Keratinocyte (primary cell): ENCODE measurements at regions not wholly inside any gene's neighbourhood (a gene's known extent, or its start where the extent isn't known, plus 50 kb on each side); places are given as distances from the start of the nearest gene placed in this dataset.

Experiments used
- DNase-seq: peaks from one replicate; pipeline ENCODE4 v3.0.0-alpha.2; 2011; ENCODE audit warnings: low read depth, missing footprints, low spot score
- FAIRE-seq: peaks from 2 replicates; lab custom pipeline; 2011; peaks lifted over from hg19 to GRCh38; lab: Jason Lieb, UNC
- H2AFZ ChIP-seq: 2 replicates; pipeline ENCODE4 v1.6.0; 2012; ENCODE audit warnings: low read length, control low read depth, inconsistent platforms; ENCODE audit not compliant: control insufficient read depth
- H3K27ac ChIP-seq: 2 replicates; pipeline ENCODE4 v1.5.1; 2011; ENCODE audit warnings: low read length; ENCODE audit not compliant: control insufficient read depth, insufficient read depth
- H3K27me3 ChIP-seq: 3 replicates; pipeline ENCODE4 v1.6.0; 2011; ENCODE audit warnings: low read length; ENCODE audit not compliant: control insufficient read depth, insufficient read depth; ENCODE audit errors: extremely low read depth
- H3K36me3 ChIP-seq, 2 experiments: 2 replicates in 1 of 2; 3 replicates in 1 of 2; pipeline ENCODE4 v1.5.1; 2011; ENCODE audit warnings: low read length in 2 of 2, mild to moderate bottlenecking in 1 of 2; ENCODE audit not compliant: control insufficient read depth in 2 of 2, insufficient read depth in 2 of 2; ENCODE audit errors: extremely low read depth in 1 of 2
- H3K4me1 ChIP-seq: 3 replicates; pipeline ENCODE4 v1.5.1; 2011; ENCODE audit warnings: low read length; ENCODE audit not compliant: control insufficient read depth, insufficient read depth; ENCODE audit errors: extremely low read depth
- H3K4me2 ChIP-seq: 3 replicates; pipeline ENCODE4 v1.6.0; 2011; ENCODE audit warnings: low read depth, low read length; ENCODE audit not compliant: control insufficient read depth, insufficient read depth; ENCODE audit errors: extremely low read depth
- H3K4me3 ChIP-seq, 3 experiments: fragments of 200-600 bp in 1 of 3; sonication (generic) in 1 of 3; 2 replicates in 2 of 3; 3 replicates in 1 of 3; pipeline ENCODE4 v1.5.1; 2011 to 2016; ENCODE audit warnings: low read length in 3 of 3, mild to moderate bottlenecking in 3 of 3, control low read depth in 2 of 3, inconsistent platforms in 1 of 3, low read depth in 1 of 3, mixed read lengths in 1 of 3, mixed run types in 1 of 3, moderate library complexity in 1 of 3; ENCODE audit not compliant: control insufficient read depth in 2 of 3, insufficient read depth in 2 of 3; ENCODE audit errors: extremely low read depth in 1 of 3
- H3K79me2 ChIP-seq: 2 replicates; pipeline ENCODE4 v1.6.0; 2012; ENCODE audit warnings: low read length; ENCODE audit not compliant: control insufficient read depth, insufficient read depth
- H3K9ac ChIP-seq: 3 replicates; pipeline ENCODE4 v1.6.0; 2011; ENCODE audit warnings: low read length; ENCODE audit not compliant: control insufficient read depth, insufficient read depth; ENCODE audit errors: extremely low read depth
- H3K9me1 ChIP-seq: 3 replicates; pipeline ENCODE4 v1.6.0; 2011; ENCODE audit warnings: low read length; ENCODE audit not compliant: control insufficient read depth, insufficient read depth; ENCODE audit errors: extremely low read depth
- H3K9me3 ChIP-seq: 2 replicates; pipeline ENCODE4 v1.5.1; 2012; ENCODE audit warnings: low read depth, low read length; ENCODE audit not compliant: control insufficient read depth
- H4K20me1 ChIP-seq: 3 replicates; pipeline ENCODE4 v1.6.0; 2011; ENCODE audit warnings: low read length; ENCODE audit not compliant: control insufficient read depth, insufficient read depth; ENCODE audit errors: extremely low read depth
- EZH2 ChIP-seq: IDR thresholded peaks from one replicate; pipeline ENCODE4 v1.6.1; 2012; ENCODE audit warnings: inconsistent platforms, mild to moderate bottlenecking, low read length, moderate library complexity
- dilution Hi-C: fragments of 300-500 bp; cut with MboI; formaldehyde crosslinking; loops from one replicate; pipeline ENCODE4 v1.7.0; 2020; ENCODE audit warnings: low sequenced_read_pairs; ENCODE audit not compliant: extremely low pct_ligation_motif_present
- TF ChIP-seq, protein P1 (sequence below), 3 experiments: IDR thresholded peaks in 1 of 3; conservative IDR thresholded peaks in 1 of 3; optimal IDR thresholded peaks in 1 of 3; 2 replicates in 2 of 3; 3 replicates in 1 of 3; pipeline versions ENCODE3 to v1.5.1; 2011; ENCODE audit warnings: low read length in 3 of 3, mild to moderate bottlenecking in 3 of 3, moderate library complexity in 2 of 3, control low read depth in 1 of 3, inconsistent platforms in 1 of 3; ENCODE audit not compliant: insufficient read depth in 2 of 3; ENCODE audit errors: extremely low read depth in 1 of 3

DNA sequence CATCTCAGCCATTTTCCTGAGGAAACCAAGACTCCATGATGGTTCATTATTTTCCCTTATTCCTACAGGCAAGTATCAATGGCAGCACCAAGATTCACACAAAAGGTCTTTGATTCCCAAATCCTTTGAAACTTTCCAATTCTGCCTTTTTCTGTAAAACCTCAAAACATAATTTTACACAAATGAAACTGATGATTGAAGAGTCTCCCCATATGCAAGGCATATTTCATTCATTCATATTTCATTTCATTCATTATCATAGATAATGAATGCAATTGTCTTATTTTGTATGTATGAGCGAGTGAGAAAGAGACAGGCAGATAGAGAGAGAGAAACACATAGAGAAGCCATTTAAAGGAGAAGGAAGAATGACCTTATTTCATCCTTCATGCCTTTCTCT is 172.8 kb downstream of the BTG1 start:
- no peaks in the 10 kb centered on the region for H4K20me1 ChIP-seq
- no peak overlapping the region for H3K9ac ChIP-seq
- DNase-seq (no peak), FAIRE-seq (no peak)
- dilution Hi-C loops: no loop called here
- H3K4me3 ChIP-seq: no peak overlapping the region
- no peak overlapping the region for H3K4me2 ChIP-seq
- H2AFZ ChIP-seq: no peak overlapping the region
- TF ChIP-seq, protein P1, sequence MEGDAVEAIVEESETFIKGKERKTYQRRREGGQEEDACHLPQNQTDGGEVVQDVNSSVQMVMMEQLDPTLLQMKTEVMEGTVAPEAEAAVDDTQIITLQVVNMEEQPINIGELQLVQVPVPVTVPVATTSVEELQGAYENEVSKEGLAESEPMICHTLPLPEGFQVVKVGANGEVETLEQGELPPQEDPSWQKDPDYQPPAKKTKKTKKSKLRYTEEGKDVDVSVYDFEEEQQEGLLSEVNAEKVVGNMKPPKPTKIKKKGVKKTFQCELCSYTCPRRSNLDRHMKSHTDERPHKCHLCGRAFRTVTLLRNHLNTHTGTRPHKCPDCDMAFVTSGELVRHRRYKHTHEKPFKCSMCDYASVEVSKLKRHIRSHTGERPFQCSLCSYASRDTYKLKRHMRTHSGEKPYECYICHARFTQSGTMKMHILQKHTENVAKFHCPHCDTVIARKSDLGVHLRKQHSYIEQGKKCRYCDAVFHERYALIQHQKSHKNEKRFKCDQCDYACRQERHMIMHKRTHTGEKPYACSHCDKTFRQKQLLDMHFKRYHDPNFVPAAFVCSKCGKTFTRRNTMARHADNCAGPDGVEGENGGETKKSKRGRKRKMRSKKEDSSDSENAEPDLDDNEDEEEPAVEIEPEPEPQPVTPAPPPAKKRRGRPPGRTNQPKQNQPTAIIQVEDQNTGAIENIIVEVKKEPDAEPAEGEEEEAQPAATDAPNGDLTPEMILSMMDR (optimal IDR thresholded peaks at IDR 0.05 in 1 of 3, IDR thresholded peaks at IDR 0.05 in 1 of 3, conservative IDR thresholded peaks at IDR 0.05 in 1 of 3; ENCODE audit: extremely low read depth in 1 of 3, insufficient read depth in 2 of 3, low read length in 3 of 3): no peak
- TF ChIP-seq EZH2: no peak
- H3K4me1 ChIP-seq: no peaks in the 10 kb centered on the region
- no peak overlapping the region for H3K27ac ChIP-seq
- H3K9me1 ChIP-seq: no peaks in the 10 kb centered on the region
- no peaks in the 10 kb centered on the region for H3K79me2 ChIP-seq
- H3K9me3 ChIP-seq: no peaks in the 10 kb centered on the region
- no peaks in the 10 kb centered on the region for H3K27me3 ChIP-seq
- H3K36me3 ChIP-seq: no peaks in the 10 kb centered on the region

GRCh38 chr12:91968777-91969171 is 176.9 kb downstream of the BTG1 start:
- Histone ChIP-seq H3K27ac (no peak overlapping the region), H3K36me3 (no peaks in the 10 kb centered on the region), H3K9me1 (no peaks in the 10 kb centered on the region), H4K20me1 (no peaks in the 10 kb centered on the region), H3K9ac (no peak overlapping the region), H2AFZ (no peak overlapping the region), H3K4me2 (no peak overlapping the region), H3K27me3 (no peaks in the 10 kb centered on the region), H3K79me2 (no peaks in the 10 kb centered on the region), H3K4me3 (no peak overlapping the region), H3K9me3 (no peaks in the 10 kb centered on the region), H3K4me1 (no peaks in the 10 kb centered on the region)
- TF ChIP-seq, protein P1 (optimal IDR thresholded peaks at IDR 0.05 in 1 of 3, IDR thresholded peaks at IDR 0.05 in 1 of 3, conservative IDR thresholded peaks at IDR 0.05 in 1 of 3; ENCODE audit: extremely low read depth in 1 of 3, insufficient read depth in 2 of 3, low read length in 3 of 3): no peak
- TF ChIP-seq EZH2: no peak
- DNase-seq (no peak), FAIRE-seq (no peak)
- dilution Hi-C loops: no loop called here
